GM21360 (cell line): ENCODE measurements at regions not wholly inside any gene's neighbourhood (a gene's known extent, or its start where the extent isn't known, plus 50 kb on each side); places are given as distances from the start of the nearest gene placed in this dataset.

Experiments
- ATAC-seq: cut with Tn5 transposase; IDR thresholded peaks from one replicate; pipeline ENCODE4 v1.9.1; 2021; ENCODE audit warnings: mild to moderate bottlenecking, moderate library complexity; ENCODE audit not compliant: unreplicated experiment

DNA sequence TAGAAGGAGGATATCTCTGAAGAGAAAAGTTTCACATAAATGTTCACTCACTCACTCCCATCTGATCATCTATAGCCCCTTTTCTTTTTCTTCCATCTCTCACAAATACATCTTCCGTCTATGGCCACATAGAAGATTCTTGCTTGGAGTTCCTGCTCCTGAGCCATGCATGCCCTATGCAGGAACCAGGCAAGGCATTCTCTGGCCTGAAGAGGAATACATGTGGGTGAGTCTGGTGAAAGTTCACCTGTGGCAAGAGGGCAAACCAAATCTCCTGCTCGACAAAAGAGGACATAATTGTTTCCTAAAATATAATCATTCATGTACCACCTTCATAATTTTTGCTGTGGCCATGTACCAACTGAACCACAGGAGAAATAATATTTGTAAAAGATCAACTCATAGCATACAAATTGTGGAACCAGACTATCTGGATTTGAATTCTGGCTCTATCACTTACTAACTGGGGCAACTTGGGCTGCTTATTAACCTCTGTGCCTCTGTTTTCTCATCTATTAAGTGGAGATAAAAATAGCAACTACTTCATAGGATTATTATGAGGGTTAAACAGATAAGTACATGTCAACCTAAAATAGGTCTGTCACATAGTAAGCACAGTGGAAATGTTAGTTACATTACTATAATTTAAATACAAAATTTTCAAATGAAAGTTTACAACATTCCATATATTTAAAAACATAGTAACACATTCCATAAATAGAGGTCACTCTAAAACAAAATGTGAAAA, 121.2 kb upstream of the NFIB start:
- ATAC-seq = no peak

DNA sequence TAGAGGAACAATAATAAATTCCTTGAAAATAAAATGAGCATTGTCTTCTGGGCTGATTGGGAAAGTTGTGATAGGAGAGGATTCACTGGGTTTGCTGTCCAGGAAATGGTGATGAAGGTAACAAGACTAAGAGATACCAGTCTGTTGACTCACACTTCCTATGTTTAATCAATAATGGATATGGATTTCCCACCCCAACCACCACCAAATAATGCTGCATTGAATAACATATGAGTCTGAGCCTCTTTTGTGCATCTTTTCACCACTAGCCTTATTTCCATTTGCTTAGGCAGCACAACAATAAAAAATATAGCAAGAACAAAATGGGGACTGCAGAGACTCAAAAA, 120.2 kb upstream of the NFIB start:
- no peak for ATAC-seq

DNA sequence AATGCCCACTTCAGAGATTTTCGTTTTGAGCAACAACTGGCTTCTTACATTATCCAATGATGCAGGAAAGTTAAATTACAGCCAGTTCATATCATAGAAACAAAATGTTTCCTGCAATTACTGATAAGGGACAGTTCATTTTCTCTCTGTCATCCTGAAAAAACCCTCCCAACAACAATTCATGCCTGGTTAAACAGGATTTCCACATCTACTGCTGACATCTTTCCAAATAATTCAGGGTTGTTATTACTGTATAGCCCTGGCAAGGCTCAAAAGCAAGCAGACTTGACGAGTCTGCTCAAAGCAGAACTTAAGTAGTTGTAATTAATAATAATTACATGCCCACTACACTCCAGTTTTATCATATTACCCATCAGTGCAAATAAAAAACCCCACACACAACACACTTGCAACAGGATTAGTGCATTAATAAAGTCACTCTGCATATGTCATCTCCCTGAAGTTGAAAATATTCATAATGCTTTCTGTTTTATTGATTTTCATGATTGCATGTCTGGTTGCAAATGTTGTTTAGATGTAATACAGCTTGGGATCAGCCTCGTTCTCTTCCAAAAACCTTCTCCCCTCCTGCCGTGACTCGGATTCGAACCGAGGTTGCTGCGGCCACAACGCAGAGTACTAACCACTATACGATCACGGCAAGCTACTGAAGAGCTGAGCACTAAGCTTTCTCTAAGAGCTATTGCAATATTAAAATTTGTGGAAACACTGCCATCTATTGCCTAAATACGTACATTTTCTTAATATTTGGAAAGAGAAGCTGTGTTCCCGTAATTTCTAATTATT, 119.6 kb upstream of the NFIB start:
- no peak for ATAC-seq

DNA sequence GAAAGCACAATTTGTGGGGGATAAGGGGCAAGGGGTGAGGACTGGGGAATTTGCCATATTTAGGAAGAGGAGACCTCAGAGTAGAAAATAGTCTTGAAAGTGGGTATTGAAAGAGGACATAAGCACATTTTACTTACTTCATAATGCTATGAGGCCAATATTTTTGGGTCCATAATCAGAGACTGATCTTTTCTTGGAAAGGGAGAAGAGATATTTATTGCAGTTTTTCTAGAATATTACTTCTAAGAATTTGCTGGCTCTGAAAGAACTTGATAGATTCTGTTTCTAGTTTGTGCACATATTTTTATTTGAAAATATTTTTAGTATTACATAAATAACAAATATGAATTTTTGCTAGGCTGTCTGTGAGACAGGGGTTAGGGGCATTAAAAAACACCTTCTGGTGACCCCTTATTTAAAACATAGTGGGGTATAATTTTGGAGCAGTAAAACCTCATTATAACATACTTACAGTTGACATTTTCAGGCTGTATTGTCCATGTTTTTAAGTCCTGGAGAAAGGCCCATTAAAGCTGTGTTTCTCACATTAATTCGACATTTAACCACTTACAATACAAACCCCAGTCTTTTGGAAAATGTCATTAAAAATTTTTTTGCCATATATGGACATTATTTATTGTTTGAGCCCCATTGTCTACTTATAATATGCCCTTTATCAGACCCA, 118.9 kb upstream of the NFIB start:
- ATAC-seq = no peak

DNA sequence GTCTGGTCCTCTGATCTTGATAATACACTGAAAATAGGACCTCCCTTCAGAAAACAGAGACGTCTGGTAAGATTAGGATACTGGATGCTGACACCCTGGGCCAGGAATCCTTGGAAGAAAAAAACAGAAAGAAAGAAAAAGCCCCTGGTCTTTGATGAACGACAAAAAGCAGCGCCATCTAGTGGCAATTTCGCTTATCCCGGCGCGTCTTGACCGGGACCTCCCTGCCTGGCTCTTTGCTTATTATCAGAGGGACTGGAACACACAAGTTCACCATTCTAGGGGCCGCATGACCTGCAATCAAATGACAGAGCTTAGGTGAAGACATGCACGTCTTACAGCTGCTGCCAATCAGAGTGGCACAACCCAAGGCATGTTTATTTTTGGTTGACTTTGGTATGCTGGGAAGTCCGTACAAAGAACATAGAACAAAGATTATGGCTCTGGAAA, 114.9 kb upstream of the NFIB start:
- ATAC-seq = no peak

DNA sequence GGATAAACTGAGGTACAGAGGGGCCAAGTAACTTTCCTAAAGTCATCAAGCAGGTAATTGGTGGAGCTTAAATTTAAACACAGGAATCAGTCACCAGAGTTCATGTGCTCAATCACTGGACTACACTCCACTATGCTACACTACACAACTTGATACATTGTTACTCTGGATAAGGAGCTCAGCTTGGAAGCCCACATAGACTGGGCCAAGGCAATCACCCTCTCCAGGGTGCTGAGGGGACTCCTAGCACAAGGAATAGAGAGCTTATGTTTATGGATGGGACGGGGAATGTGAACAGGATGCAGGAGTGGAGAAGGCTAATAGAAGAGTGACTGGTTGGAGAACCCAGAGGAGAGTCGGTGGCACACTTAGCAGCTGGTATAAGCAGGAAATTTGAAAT, 113.5 kb upstream of the NFIB start:
- no peak for ATAC-seq

DNA sequence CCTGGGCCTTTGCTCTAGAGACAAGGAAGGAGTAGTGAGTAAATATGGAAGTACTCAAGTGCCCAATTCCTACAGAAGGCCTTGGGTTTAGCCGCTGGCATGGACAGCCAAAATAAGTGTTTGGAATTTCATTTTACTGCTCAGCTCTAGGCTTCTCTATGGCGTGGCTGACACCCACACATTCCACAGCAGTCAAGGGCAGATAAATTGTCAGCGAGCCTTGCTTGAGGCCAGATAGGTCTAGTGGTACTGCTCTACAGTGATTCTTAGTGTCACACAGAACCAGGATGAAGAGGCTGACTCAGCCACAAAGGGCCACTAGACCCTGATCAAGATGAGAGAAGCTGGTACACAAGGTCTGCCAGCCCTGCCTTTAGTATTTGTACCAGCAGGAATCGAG, 111.0 kb upstream of the NFIB start:
- no peak for ATAC-seq

DNA sequence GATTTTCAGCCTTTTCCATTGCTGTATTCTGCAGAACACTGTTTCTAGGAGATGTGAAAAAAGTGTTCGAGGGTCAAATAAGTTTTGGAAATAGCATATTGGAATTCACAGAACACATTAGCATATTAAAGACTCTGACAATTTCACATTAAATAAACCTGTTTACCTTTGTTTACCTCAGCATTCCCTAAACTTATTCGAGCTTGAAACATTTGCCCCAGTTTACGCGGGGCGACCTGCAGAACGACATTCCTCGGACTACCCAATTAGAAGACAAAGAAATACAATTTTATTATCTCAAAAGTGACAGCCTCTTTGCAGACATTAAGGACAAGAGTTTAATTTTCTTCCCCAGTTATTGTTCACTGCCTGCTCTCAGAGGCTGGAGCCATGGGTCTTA, 110.3 kb upstream of the NFIB start:
- no peak for ATAC-seq

DNA sequence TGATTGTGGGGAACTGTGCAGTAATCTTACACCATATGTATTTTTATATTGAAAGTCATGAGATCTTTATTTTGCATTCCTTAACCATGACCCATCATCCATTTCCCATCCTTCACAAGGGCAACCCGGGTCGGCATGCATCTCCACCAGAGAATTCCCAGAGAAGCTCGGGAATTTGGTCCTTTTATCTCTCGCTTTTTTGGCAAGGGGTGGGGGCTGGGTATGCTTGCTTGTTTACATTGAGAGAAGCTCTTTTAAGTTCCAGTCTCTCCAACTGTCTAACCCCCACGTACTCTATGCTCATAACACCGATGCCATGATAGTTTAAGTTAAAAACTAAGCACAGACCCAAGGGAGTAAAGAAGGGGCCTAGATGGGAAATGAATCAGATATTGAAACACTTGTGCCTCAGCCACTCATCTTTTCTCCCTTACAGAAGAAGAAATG, 109.9 kb upstream of the NFIB start:
- ATAC-seq = no peak

DNA sequence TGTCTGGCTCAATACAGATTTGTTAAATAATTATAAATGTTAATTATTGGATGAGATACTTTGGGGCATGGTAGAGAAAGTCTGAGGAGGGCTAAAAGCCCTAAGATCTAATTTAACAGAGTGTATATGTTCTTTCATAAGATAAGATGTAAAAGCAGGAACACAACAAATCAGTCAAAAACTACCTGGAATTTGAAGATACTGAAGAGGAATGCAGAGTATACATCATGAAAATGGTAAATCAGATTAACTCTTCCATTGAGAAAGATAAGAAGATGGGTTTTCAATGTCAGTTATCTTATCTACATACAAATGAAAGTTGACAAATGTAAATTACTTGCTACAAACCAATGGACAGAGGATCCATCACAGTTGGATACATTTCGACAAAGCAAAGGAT, 107.3 kb upstream of the NFIB start:
- no peak for ATAC-seq

DNA sequence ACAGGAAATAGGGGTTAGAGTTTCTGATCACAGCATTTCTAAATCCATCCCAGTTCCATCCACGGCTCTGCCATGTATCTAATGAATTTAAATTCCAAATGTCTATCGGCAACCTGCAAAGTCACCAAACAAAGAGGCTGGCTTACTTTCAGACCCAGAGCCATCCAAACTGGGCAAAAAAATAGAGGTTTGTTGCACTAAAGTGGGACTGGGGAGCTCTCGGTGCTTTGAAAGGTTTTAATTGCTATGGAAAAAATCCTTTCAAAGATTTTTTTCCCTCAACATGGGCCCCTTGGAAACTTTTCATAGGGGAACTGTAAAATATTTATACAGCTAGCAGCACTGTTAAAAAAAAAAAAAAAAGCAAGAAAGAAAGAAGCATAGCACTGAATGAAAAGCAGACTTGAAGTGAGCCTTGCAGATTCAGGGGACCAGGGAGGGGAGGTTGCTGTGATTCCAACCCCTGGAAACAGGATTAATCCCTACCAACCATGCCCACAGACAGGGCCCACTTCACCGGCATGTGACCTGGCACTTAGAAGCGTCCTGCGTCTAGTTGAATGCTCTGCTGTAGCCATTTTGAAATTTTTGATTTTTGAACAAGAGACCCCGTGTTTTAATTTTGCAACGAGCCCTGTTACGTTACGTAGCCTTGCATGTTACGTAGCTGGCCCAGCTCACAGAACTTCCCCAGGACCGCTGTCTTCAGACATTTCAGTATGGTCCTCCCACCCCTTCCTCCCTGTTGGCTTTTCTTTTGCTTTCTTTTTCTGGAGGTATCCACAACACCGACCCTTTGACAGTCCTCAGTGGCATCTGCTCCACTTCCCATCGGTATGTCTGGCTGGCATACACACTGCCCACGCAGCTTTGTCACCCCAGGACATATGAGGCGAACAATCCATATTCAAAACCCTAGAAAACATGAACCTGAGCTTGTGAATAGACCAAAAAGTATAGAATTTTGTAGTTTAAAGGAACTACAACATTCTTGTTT, 105.3 kb upstream of the NFIB start:
- no peak for ATAC-seq

DNA sequence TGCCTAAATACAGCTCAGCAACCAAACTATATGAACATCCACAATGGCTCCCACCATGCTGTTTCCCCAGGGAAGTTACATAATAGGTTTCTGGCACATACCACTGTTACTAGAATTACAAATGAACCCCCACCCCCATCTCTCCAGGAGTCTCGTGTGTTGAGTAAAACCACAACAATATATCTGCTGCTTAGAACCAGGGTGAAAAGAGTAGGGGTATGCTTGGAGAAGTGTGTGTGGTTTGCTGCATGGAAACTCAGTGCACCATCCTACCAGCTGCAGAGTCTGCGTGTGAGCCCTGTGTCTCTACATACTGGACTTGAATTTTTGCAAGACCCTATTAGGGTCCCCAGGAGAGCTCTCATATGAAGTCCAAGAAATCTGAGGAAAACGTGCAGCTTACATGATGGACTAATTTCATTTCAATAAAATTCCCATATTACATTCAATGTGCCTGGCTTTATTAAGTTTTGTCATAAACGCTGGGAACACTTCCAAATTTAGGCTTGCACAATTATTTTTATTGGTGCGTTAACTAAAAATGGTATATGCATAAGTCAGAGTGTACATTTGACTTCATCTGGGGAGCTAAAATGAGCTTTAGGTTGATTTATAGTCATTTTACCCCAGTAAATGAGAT, 104.5 kb upstream of the NFIB start:
- ATAC-seq = no peak

DNA sequence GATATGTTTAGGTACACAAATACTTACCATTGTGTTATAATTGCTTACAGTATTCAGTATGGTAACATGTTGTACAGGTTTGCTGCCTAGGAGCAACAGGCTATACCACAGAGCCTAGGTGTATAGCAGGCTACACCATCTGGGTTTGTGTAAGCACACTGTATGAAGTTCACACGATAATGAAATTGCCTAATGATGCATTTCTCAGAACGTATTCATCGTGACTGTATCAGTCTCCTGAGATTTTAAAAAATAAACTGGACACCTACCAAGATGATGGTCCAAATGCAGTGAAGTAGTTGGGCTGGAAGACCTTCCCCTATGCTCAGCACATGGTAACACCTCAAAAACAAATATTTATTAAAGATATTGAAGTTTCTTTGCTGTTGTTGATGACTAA, 103.3 kb upstream of the NFIB start:
- ATAC-seq = no peak

DNA sequence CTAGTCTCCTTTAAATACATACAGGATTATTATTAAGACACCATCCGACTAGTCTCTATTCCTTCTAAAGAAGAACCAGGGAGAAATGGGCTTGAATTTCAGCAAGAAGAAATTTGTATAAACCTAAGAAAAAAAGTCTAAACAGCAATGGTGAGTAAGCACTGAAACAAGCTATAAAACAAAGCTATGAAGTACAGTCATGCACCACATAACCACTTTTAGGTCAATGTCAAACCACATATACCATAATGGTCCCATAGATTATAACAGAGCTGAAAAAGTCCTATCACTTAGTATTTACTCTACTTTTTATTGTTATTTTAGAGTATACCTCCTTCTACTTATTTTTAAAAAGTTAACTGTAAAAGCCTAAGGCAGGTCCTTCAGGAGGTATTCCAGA, 102.0 kb upstream of the NFIB start:
- no peak for ATAC-seq

DNA sequence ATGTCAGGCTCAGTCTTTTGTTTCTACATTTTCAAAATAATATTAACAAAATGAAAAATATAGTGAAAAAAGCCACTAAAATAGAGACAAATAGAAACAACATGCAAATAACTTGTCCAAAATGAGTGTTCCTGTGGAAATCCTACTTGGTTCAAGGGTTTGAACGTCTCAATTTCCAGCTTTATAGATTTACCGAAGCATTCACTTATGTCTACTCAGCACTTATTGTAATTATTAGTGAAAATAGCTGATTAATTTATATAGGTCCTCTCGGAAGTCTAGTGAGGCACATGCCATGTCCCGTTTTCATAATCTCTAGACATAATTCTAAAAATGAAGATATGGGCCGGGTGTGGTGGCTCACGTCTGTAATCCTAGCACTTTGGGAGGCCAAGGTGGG, 99.9 kb upstream of the NFIB start:
- ATAC-seq = no peak

DNA sequence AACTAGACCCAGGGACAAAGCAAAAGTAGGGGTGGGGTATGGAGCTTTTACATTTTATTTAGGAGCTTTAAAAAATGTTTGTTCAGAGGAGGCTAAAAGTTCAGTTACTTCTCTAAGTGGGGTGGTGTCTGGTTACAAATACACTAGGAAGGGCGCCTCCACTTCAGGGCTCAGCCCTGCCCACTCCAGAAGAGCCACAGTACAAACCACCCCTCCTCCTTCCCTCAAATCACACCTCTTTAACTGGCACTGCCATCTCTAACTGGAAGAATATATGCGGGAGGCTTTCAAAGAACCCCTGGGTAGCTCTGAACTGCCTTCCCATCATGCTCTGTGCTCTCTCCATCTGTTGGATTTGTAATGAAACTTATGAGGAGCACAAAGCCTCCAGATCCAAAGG, 98.8 kb upstream of the NFIB start:
- ATAC-seq = no peak

DNA sequence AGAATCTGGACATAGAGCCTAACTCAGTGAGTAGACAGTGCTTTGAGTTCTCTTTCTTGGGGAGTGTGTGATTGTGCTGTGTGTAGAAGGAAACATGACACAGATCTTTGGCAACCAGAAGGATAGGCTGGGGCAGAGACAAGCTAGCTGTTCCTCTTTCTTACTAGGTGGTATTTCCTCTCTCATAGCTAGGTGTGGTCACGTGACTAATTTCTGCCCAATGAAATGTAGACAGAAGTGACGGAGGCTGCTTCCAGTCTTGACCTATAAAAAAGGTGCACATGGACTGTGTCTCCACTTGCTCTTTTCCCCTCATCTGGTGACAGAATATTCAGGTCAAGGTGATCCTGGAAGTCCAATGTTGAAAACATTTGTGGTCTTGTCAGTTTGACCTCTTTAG, 92.5 kb upstream of the NFIB start:
- ATAC-seq = no peak

DNA sequence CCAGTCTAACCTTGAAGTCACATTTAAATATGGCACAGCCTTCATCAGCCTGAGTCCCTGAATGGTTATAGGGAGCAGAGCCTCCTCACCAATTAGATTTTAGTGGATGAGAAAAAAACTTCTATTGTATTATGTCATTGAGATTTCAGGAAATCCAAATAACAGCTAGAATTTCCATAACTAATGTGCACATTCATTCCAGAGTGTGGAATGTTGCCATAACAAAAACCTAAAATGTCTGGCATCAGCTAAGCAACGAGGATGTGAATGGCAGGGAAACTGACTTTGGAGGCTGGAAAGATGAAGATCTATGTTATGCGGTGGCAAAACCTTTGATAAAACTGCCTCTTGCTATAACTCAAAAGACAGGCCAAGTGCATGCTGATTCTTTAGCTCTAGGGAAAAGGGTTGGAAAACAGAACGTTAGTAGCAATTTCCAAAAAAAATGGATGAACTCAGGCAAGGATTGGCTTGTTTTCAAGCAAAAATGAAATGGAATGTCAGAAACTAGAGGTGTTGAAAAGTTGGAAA, 91.3 kb upstream of the NFIB start:
- no peak for ATAC-seq

DNA sequence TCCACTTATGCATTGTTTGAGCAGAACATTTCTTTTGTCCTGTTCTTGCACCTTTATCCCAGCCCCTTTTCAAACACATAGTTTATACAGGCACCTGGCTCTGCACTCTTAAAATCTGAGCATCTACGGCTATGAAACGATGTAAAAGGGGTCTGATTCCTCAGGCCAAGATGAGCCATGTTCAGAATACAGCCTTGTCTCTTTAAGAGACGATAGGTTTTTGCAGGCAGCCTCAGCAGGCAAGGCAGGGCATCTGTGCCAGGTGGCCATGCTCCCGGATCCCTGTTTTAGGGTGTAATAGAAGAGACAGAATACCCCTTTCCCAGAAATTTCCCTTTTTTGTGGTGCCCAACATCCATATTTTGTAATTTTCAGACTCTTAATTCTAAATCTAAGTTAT, 89.1 kb upstream of the NFIB start:
- no peak for ATAC-seq

DNA sequence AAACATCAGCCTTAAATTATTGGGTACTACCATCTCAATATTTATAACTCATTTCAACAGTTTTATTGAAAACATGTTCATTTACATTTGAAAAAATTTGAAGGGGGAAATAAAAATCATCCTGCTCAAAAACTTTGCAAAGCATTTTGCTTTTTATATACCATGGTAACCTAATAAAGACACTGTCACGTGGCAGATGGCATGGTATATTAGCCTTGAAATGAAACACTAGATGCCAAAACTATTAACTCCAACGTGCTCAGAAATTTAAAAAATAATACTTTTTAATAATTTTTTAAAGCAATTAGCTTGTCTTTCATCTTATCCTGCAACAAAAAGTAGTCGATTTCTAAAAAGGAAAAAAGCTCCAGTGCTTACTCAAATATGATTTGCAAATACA, 88.6 kb upstream of the NFIB start:
- no peak for ATAC-seq
